ENCODE measurements at regions not wholly inside any gene's neighbourhood (a gene's known extent, or its start where the extent isn't known, plus 50 kb on each side); places are given as distances from the start of the nearest gene placed in this dataset.
A peak's percentile ranks its signal among the peaks of the same experiment; 100 is the strongest.

- DNase-seq: peak; percentile 93
- no peaks in the 10 kb centered on the region for H3K36me3 ChIP-seq
- no peaks in the 10 kb centered on the region for H3K27me3 ChIP-seq
- H3K4me3 ChIP-seq: peak overlapping the region; percentile 84
- intact Hi-C loops (cut with DNase I): loop anchor here (10.0 kb wide), 1 partner anchor 1154 kb away; the partner anchor contains the start of gene ASMTL
- H3K9ac ChIP-seq (ENCODE audit: low read depth in 2 of 2, low read length in 2 of 2): peak overlapping the region; percentile 88 to 91
- TF ChIP-seq CTCF (IDR thresholded peaks at IDR 0.05): no peak
- H3K27ac ChIP-seq: peak overlapping the region; percentile 65
- no peaks in the 10 kb centered on the region for H3K9me3 ChIP-seq
- peaks cover 3% of the 10 kb centered on the region for H3K4me1 ChIP-seq
Observed at GRCh38 chrX:2608638-2609430, 82.3 kb upstream of the CD99 start.

- no peaks in the 10 kb centered on the region for H3K36me3 ChIP-seq
- DNase-seq: no peak
- no peaks in the 10 kb centered on the region for H3K9me3 ChIP-seq
- H3K27ac ChIP-seq: no peak overlapping the region
- intact Hi-C loops (cut with DNase I): loop anchor here (10.0 kb wide), 1 partner anchor 1152 kb away; the partner anchor contains the start of gene ASMTL
- H3K4me3 ChIP-seq: no peak overlapping the region
- no peak overlapping the region for H3K9ac ChIP-seq (ENCODE audit: low read depth in 2 of 2, low read length in 2 of 2)
- TF ChIP-seq CTCF (IDR thresholded peaks at IDR 0.05): no peak
- no peaks in the 10 kb centered on the region for H3K27me3 ChIP-seq
- peaks cover 3% of the 10 kb centered on the region for H3K4me1 ChIP-seq
Observed at GRCh38 chrX:2607113-2607512, 84.0 kb upstream of the CD99 start.

GRCh38 chrX:2600564-2600963, 90.5 kb upstream of the CD99 start:
- Histone ChIP-seq H3K27ac (no peak overlapping the region), H3K4me1 (no peaks in the 10 kb centered on the region), H3K9ac (ENCODE audit: low read depth in 2 of 2, low read length in 2 of 2) (no peak overlapping the region), H3K9me3 (no peaks in the 10 kb centered on the region), H3K4me3 (no peak overlapping the region), H3K27me3 (no peaks in the 10 kb centered on the region), H3K36me3 (no peaks in the 10 kb centered on the region)
- TF ChIP-seq CTCF (IDR thresholded peaks at IDR 0.05): no peak
- DNase-seq: no peak
- intact Hi-C loops (cut with DNase I): loop anchor here (10.0 kb wide), 1 partner anchor 1146 kb away; the partner anchor contains the start of gene ASMTL

GRCh38 chrX:2596555-2597255, 94.4 kb upstream of the CD99 start:
- Histone ChIP-seq H3K4me1 (no peaks in the 10 kb centered on the region), H3K36me3 (no peaks in the 10 kb centered on the region), H3K9ac (ENCODE audit: low read depth in 2 of 2, low read length in 2 of 2) (no peak overlapping the region), H3K9me3 (no peaks in the 10 kb centered on the region), H3K4me3 (no peak overlapping the region), H3K27ac (no peak overlapping the region), H3K27me3 (no peaks in the 10 kb centered on the region)
- intact Hi-C loops (cut with DNase I): no loop called here
- DNase-seq: no peak
- TF ChIP-seq CTCF (IDR thresholded peaks at IDR 0.05): no peak

- Histone ChIP-seq H3K27me3 (no peaks in the 10 kb centered on the region), H3K36me3 (no peaks in the 10 kb centered on the region), H3K9ac (ENCODE audit: low read depth in 2 of 2, low read length in 2 of 2) (no peak overlapping the region), H3K27ac (no peak overlapping the region), H3K4me3 (no peak overlapping the region), H3K4me1 (no peaks in the 10 kb centered on the region), H3K9me3 (no peaks in the 10 kb centered on the region)
- intact Hi-C loops (cut with DNase I): no loop called here
- TF ChIP-seq CTCF (IDR thresholded peaks at IDR 0.05): no peak
- no peak for DNase-seq
Observed at GRCh38 chrX:2596045-2596444, 95.0 kb upstream of the CD99 start.
